Neural crest cell (in vitro differentiated cells): ENCODE measurements at regions not wholly inside any gene's neighbourhood (a gene's known extent, or its start where the extent isn't known, plus 50 kb on each side); places are given as distances from the start of the nearest gene placed in this dataset.

Experiments used
- DNase-seq: peaks from one replicate; pipeline ENCODE4 v3.0.0; 2021; ENCODE audit warnings: low read depth, mixed read lengths, low spot score
- H3K27ac Mint-ChIP-seq: one replicate; pipeline ENCODE4 v1.8.0; 2021; ENCODE audit warnings: mild to moderate bottlenecking, mixed read lengths; ENCODE audit not compliant: unreplicated experiment
- H3K27me3 Mint-ChIP-seq: 2 replicates; pipeline ENCODE4 v1.8.0; 2021; ENCODE audit warnings: low read depth, mild to moderate bottlenecking, mixed read lengths
- H3K36me3 Mint-ChIP-seq: 2 replicates; pipeline ENCODE4 v1.8.0; 2021; ENCODE audit warnings: low read depth, mild to moderate bottlenecking, mixed read lengths
- H3K4me1 Mint-ChIP-seq: 2 replicates; pipeline ENCODE4 v1.8.0; 2021; ENCODE audit warnings: mixed read lengths
- H3K4me3 Mint-ChIP-seq: one replicate; pipeline ENCODE4 v1.8.0; 2021; ENCODE audit warnings: mild to moderate bottlenecking, mixed read lengths
- H3K9me3 Mint-ChIP-seq: 2 replicates; pipeline ENCODE4 v1.8.0; 2021; ENCODE audit warnings: mixed read lengths
- CTCF ChIP-seq: fragments of 200-600 bp; sonication (generic); conservative IDR thresholded peaks from 2 replicates; pipeline ENCODE4 v1.5.0; 2021; ENCODE audit warnings: antibody characterized with exemption, mild to moderate bottlenecking

GRCh38 chr1:219534991-219535390, 77.9 kb downstream of the ZC3H11B start:
- Mint-ChIP-seq H3K4me3 (no peak overlapping the region), H3K9me3 (peaks cover 7% of the 10 kb centered on the region), H3K27ac (no peak overlapping the region), H3K4me1 (peaks cover 4% of the 10 kb centered on the region), H3K36me3 (no peaks in the 10 kb centered on the region), H3K27me3 (no peaks in the 10 kb centered on the region)
- no peak for DNase-seq
- TF ChIP-seq CTCF = no peak

GRCh38 chr1:219533280-219533679, 79.6 kb downstream of the ZC3H11B start:
- TF ChIP-seq CTCF = no peak
- Mint-ChIP-seq H3K9me3 (peaks cover 9% of the 10 kb centered on the region), H3K27ac (no peak overlapping the region), H3K4me3 (no peak overlapping the region), H3K4me1 (peaks cover 11% of the 10 kb centered on the region), H3K27me3 (no peaks in the 10 kb centered on the region), H3K36me3 (no peaks in the 10 kb centered on the region)
- DNase-seq = no peak

GRCh38 chr1:219529116-219529515, 83.8 kb downstream of the ZC3H11B start:
- no peak for TF ChIP-seq CTCF

GRCh38 chr1:219528633-219529032, 84.3 kb downstream of the ZC3H11B start:
- H3K36me3 Mint-ChIP-seq = no peaks in the 10 kb centered on the region
- H3K9me3 Mint-ChIP-seq = peaks cover 15% of the 10 kb centered on the region
- DNase-seq = no peak
- H3K27ac Mint-ChIP-seq = peak overlapping the region; percentile 92
- no peak overlapping the region for H3K4me3 Mint-ChIP-seq
- H3K27me3 Mint-ChIP-seq = no peaks in the 10 kb centered on the region
- TF ChIP-seq CTCF = no peak
- peaks cover 13% of the 10 kb centered on the region for H3K4me1 Mint-ChIP-seq

More at GRCh38 chr1:219529116-219529515, 83.8 kb downstream of the ZC3H11B start:
- peaks cover 15% of the 10 kb centered on the region for H3K9me3 Mint-ChIP-seq
- H3K36me3 Mint-ChIP-seq = no peaks in the 10 kb centered on the region
- peak overlapping the region; percentile 92 for H3K27ac Mint-ChIP-seq
- peaks cover 13% of the 10 kb centered on the region for H3K4me1 Mint-ChIP-seq
- DNase-seq = no peak
- no peaks in the 10 kb centered on the region for H3K27me3 Mint-ChIP-seq
- H3K4me3 Mint-ChIP-seq = no peak overlapping the region

GRCh38 chr1:219527994-219528393, 84.9 kb downstream of the ZC3H11B start:
- no peak for TF ChIP-seq CTCF
- no peaks in the 10 kb centered on the region for H3K36me3 Mint-ChIP-seq

GRCh38 chr1:219526074-219526473, 86.8 kb downstream of the ZC3H11B start:
- no peaks in the 10 kb centered on the region for H3K27me3 Mint-ChIP-seq
- H3K4me3 Mint-ChIP-seq = no peak overlapping the region
- no peaks in the 10 kb centered on the region for H3K36me3 Mint-ChIP-seq
- no peak for TF ChIP-seq CTCF
- no peak overlapping the region for H3K27ac Mint-ChIP-seq
- peaks cover 13% of the 10 kb centered on the region for H3K4me1 Mint-ChIP-seq
- peaks cover 9% of the 10 kb centered on the region for H3K9me3 Mint-ChIP-seq
- DNase-seq = no peak

More at GRCh38 chr1:219527994-219528393, 84.9 kb downstream of the ZC3H11B start:
- Mint-ChIP-seq H3K27ac (no peak overlapping the region), H3K4me3 (no peak overlapping the region), H3K4me1 (peaks cover 13% of the 10 kb centered on the region), H3K27me3 (no peaks in the 10 kb centered on the region), H3K9me3 (peaks cover 15% of the 10 kb centered on the region)
- no peak for DNase-seq
